Effector CD8-positive, alpha-beta T cell (primary cell): ENCODE measurements at regions not wholly inside any gene's neighbourhood (a gene's known extent, or its start where the extent isn't known, plus 50 kb on each side); places are given as distances from the start of the nearest gene placed in this dataset.
"Not testable (repeated sequence)": the region's sequence is repeated elsewhere in the genome, so short reads cannot be mapped to it uniquely, and the experiment has no call there.

Experiments used
- DNase-seq: peaks from one replicate; lab custom pipeline; 2025; lab: John Stamatoyannopoulos, UW

- no peak for DNase-seq
Measured at GRCh38 chr6:113039005-113039404, 691.9 kb downstream of the RFPL4B start.

GRCh38 chr6:113047148-113047547 lies 700.0 kb downstream of the RFPL4B start:
- no peak for DNase-seq

GRCh38 chr6:113047932-113048331 lies 700.8 kb downstream of the RFPL4B start:
- DNase-seq = no peak

GRCh38 chr6:113048741-113049140 lies 701.6 kb downstream of the RFPL4B start:
- no peak for DNase-seq

- no peak for DNase-seq
Measured at GRCh38 chr6:113049190-113049589, 702.1 kb downstream of the RFPL4B start.

- DNase-seq = no peak
Measured at GRCh38 chr6:113050010-113050858, 703.1 kb downstream of the RFPL4B start.

GRCh38 chr6:113050979-113051378 lies 703.8 kb downstream of the RFPL4B start:
- DNase-seq = no peak

- no peak for DNase-seq
Measured at GRCh38 chr6:113052506-113052905, 705.4 kb downstream of the RFPL4B start.

- no peak for DNase-seq
Measured at GRCh38 chr6:113055061-113055460, 707.9 kb downstream of the RFPL4B start.

- no peak for DNase-seq
Measured at GRCh38 chr6:113055998-113056397, 708.9 kb downstream of the RFPL4B start.

GRCh38 chr6:113057567-113058053 lies 710.5 kb downstream of the RFPL4B start:
- no peak for DNase-seq

- no peak for DNase-seq
Measured at GRCh38 chr6:113060664-113061063, 713.5 kb downstream of the RFPL4B start.

GRCh38 chr6:113065611-113066010 lies 718.5 kb downstream of the RFPL4B start:
- DNase-seq = no peak

GRCh38 chr6:113067612-113068275 lies 720.6 kb downstream of the RFPL4B start:
- no peak for DNase-seq

GRCh38 chr6:113068570-113068969 lies 721.4 kb downstream of the RFPL4B start:
- DNase-seq = no peak

GRCh38 chr6:113070681-113071080 lies 723.6 kb downstream of the RFPL4B start:
- not testable (repeated sequence) for DNase-seq

GRCh38 chr6:113073611-113074191 lies 726.6 kb downstream of the RFPL4B start:
- no peak for DNase-seq

- no peak for DNase-seq
Measured at GRCh38 chr6:113076116-113076515, 729.0 kb downstream of the RFPL4B start.

GRCh38 chr6:113076816-113077215 lies 729.7 kb downstream of the RFPL4B start:
- no peak for DNase-seq

- no peak for DNase-seq
Measured at GRCh38 chr6:113077794-113078193, 730.7 kb downstream of the RFPL4B start.

- no peak for DNase-seq
Measured at GRCh38 chr6:113078791-113079190, 731.7 kb downstream of the RFPL4B start.

GRCh38 chr6:113082745-113083144 lies 735.6 kb downstream of the RFPL4B start:
- no peak for DNase-seq

GRCh38 chr6:113083947-113084346 lies 736.8 kb downstream of the RFPL4B start:
- no peak for DNase-seq
